ENCODE measurements at regions not wholly inside any gene's neighbourhood (a gene's known extent, or its start where the extent isn't known, plus 50 kb on each side); places are given as distances from the start of the nearest gene placed in this dataset.

GRCh38 chr1:219330669-219331068 lies 157.0 kb downstream of the LYPLAL1 start:
- TF ChIP-seq CTCF (IDR thresholded peaks at IDR 0.05; ENCODE audit: borderline replicate concordance, extremely low read depth, low read length, poor library complexity, severe bottlenecking), result no peak
- no peak for TF ChIP-seq EZH2 (IDR thresholded peaks at IDR 0.05; ENCODE audit: borderline replicate concordance, low read depth, low read length, severe bottlenecking)

Data from DND-41 (cell line).